WTC11 (cell line): ENCODE measurements at regions not wholly inside any gene's neighbourhood (a gene's known extent, or its start where the extent isn't known, plus 50 kb on each side); places are given as distances from the start of the nearest gene placed in this dataset.

Experiments used
- ATAC-seq: fragments of 200-7000 bp; cut with Tn5 transposase; 2 replicates; pipeline ENCODE4 v1.10.0; 2021; ENCODE audit warnings: mild to moderate bottlenecking, moderate library complexity
- CTCF ChIA-PET: fragments of 300-600 bp; sonication (Branson Sonifier 250); formaldehyde crosslinking; loops from one replicate; lab custom pipeline; 2021; ENCODE audit warnings: antibody characterized with exemption; lab: Charles Lee
- POLR2A ChIA-PET: fragments of 350-600 bp; sonication (Branson Sonifier 250); formaldehyde crosslinking; loops from one replicate; lab custom pipeline; 2021; ENCODE audit warnings: antibody characterized with exemption; lab: Charles Lee
- DNase-seq: peaks from one replicate; pipeline ENCODE4 v3.0.0; 2021; ENCODE audit warnings: low spot score
- H3K27ac Mint-ChIP-seq: 2 replicates; pipeline ENCODE4 v1.8.0; 2021; ENCODE audit warnings: mixed read lengths
- H3K27me3 Mint-ChIP-seq: 2 replicates; pipeline ENCODE4 v1.8.0; 2021; ENCODE audit warnings: low read depth, mild to moderate bottlenecking, moderate library complexity, mixed read lengths
- H3K36me3 Mint-ChIP-seq: 2 replicates; pipeline ENCODE4 v1.8.0; 2021; ENCODE audit warnings: mixed read lengths
- H3K4me1 Mint-ChIP-seq: 2 replicates; pipeline ENCODE4 v1.8.0; 2022; ENCODE audit warnings: mixed read lengths
- H3K4me3 Mint-ChIP-seq: 2 replicates; pipeline ENCODE4 v1.8.0; 2021; ENCODE audit warnings: mild to moderate bottlenecking, moderate library complexity, mixed read lengths
- H3K9me3 Mint-ChIP-seq: 2 replicates; pipeline ENCODE4 v1.8.0; 2021; ENCODE audit warnings: mixed read lengths
- AFF4 ChIP-seq: sonication (generic); formaldehyde crosslinking; IDR thresholded peaks from 2 replicates; pipeline ENCODE4 v1.8.1; 2023; ENCODE audit warnings: mild to moderate bottlenecking, missing genetic modification reagents, borderline replicate concordance
- ATF6 ChIP-seq: sonication (generic); formaldehyde crosslinking; IDR thresholded peaks from 2 replicates; pipeline ENCODE4 v1.8.1; 2023; ENCODE audit warnings: mild to moderate bottlenecking, missing genetic modification reagents
- CREB1 ChIP-seq: sonication (generic); formaldehyde crosslinking; IDR thresholded peaks from 2 replicates; pipeline ENCODE4 v1.8.0; 2023; ENCODE audit warnings: mild to moderate bottlenecking, missing genetic modification reagents
- FOXP1 ChIP-seq: sonication (generic); formaldehyde crosslinking; IDR thresholded peaks from 2 replicates; pipeline ENCODE4 v1.8.0; 2022; ENCODE audit warnings: missing genetic modification reagents, mild to moderate bottlenecking, moderate library complexity, borderline replicate concordance
- GABPB1 ChIP-seq: sonication (generic); formaldehyde crosslinking; IDR thresholded peaks from 2 replicates; pipeline ENCODE4 v1.8.1; 2023; ENCODE audit warnings: mild to moderate bottlenecking, missing genetic modification reagents
- MAX ChIP-seq: sonication (generic); formaldehyde crosslinking; IDR thresholded peaks from 2 replicates; pipeline ENCODE4 v1.8.0; 2022; ENCODE audit warnings: mild to moderate bottlenecking, missing genetic modification reagents
- NR1H2 ChIP-seq: sonication (generic); formaldehyde crosslinking; IDR thresholded peaks from 2 replicates; pipeline ENCODE4 v1.9.0; 2021; ENCODE audit warnings: mild to moderate bottlenecking, moderate library complexity, missing genetic modification reagents
- NR2C2 ChIP-seq: sonication (generic); formaldehyde crosslinking; IDR thresholded peaks from 2 replicates; pipeline ENCODE4 v1.8.0; 2022; ENCODE audit warnings: mild to moderate bottlenecking, missing genetic modification reagents
- PRRX2 ChIP-seq: fragments of 250-450 bp; sonication (Bioruptor Pico); IDR thresholded peaks from 2 replicates; pipeline ENCODE4 v1.8.0; 2021; ENCODE audit warnings: mild to moderate bottlenecking
- SMAD4 ChIP-seq: sonication (generic); formaldehyde crosslinking; IDR thresholded peaks from 2 replicates; pipeline ENCODE4 v1.8.0; 2022; ENCODE audit warnings: mild to moderate bottlenecking, missing genetic modification reagents
- TEAD1 ChIP-seq: sonication (generic); formaldehyde crosslinking; IDR thresholded peaks from 2 replicates; pipeline ENCODE4 v1.8.0; 2022; ENCODE audit warnings: mild to moderate bottlenecking, missing genetic modification reagents
- ZBTB21 ChIP-seq: sonication (generic); formaldehyde crosslinking; IDR thresholded peaks from 2 replicates; pipeline ENCODE4 v1.8.1; 2023; ENCODE audit warnings: mild to moderate bottlenecking, missing genetic modification reagents, borderline replicate concordance
- ZNF121 ChIP-seq: sonication (generic); formaldehyde crosslinking; IDR thresholded peaks from 2 replicates; pipeline ENCODE4 v1.8.0; 2023; ENCODE audit warnings: missing genetic modification reagents
- ZNF219 ChIP-seq: sonication (generic); formaldehyde crosslinking; IDR thresholded peaks from 2 replicates; pipeline ENCODE4 v1.8.0; 2023; ENCODE audit warnings: missing genetic modification reagents, mild to moderate bottlenecking, borderline replicate concordance
- ZNF317 ChIP-seq: sonication (generic); formaldehyde crosslinking; IDR thresholded peaks from 2 replicates; pipeline ENCODE4 v1.8.1; 2023; ENCODE audit warnings: low read depth, mild to moderate bottlenecking, moderate library complexity, missing genetic modification reagents, borderline replicate concordance
- TF ChIP-seq, protein P1 (sequence below): sonication (generic); formaldehyde crosslinking; IDR thresholded peaks from 2 replicates; pipeline ENCODE4 v1.8.0; 2022; ENCODE audit warnings: mild to moderate bottlenecking, missing genetic modification reagents
- TF ChIP-seq, protein P2 (sequence below): sonication (generic); formaldehyde crosslinking; conservative IDR thresholded peaks from 2 replicates; pipeline ENCODE4 v1.8.1; 2022; ENCODE audit warnings: mild to moderate bottlenecking, missing genetic modification reagents
- TF ChIP-seq, protein P3 (sequence below): sonication (generic); formaldehyde crosslinking; IDR thresholded peaks from 2 replicates; pipeline ENCODE4 v1.8.1; 2023; ENCODE audit warnings: mild to moderate bottlenecking, moderate library complexity, missing genetic modification reagents
- TF ChIP-seq, protein P4 (sequence below): sonication (generic); formaldehyde crosslinking; conservative IDR thresholded peaks from 2 replicates; pipeline ENCODE4 v1.8.1; 2023; ENCODE audit warnings: mild to moderate bottlenecking, low read depth, missing genetic modification reagents, moderate library complexity
- TF ChIP-seq, protein P5 (sequence below): sonication (generic); formaldehyde crosslinking; IDR thresholded peaks from 2 replicates; pipeline ENCODE4 v1.8.0; 2023; ENCODE audit warnings: mild to moderate bottlenecking, missing genetic modification reagents

DNA sequence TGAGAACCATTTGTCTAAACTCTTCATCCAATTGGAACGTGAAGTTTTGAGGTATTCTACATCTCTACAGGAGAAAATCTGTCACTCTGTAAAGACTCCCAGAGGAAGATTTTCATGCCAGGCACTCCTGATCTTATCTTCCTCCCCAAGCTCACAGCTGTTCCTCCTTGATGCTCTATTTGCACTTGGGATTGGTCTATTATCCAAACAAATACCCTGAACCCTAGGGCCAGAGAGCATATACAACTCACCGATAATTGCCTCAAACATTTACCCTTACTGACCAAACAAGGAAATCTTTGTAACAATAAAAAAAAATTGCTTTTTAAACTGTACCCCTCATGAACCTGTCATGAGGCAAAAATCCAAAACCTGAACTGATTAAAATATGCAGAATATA lies 372.7 kb downstream of the SH2D1A start:
- Mint-ChIP-seq H3K27ac (no peak overlapping the region), H3K4me1 (no peaks in the 10 kb centered on the region), H3K27me3 (no peaks in the 10 kb centered on the region), H3K36me3 (no peaks in the 10 kb centered on the region), H3K4me3 (no peak overlapping the region), H3K9me3 (no peaks in the 10 kb centered on the region)
- no peak for DNase-seq
- ATAC-seq = no peak
- ChIA-PET CTCF (no interaction called here), POLR2A (no interaction called here)
- TF ChIP-seq AFF4 = no peak
- TF ChIP-seq, protein P1, sequence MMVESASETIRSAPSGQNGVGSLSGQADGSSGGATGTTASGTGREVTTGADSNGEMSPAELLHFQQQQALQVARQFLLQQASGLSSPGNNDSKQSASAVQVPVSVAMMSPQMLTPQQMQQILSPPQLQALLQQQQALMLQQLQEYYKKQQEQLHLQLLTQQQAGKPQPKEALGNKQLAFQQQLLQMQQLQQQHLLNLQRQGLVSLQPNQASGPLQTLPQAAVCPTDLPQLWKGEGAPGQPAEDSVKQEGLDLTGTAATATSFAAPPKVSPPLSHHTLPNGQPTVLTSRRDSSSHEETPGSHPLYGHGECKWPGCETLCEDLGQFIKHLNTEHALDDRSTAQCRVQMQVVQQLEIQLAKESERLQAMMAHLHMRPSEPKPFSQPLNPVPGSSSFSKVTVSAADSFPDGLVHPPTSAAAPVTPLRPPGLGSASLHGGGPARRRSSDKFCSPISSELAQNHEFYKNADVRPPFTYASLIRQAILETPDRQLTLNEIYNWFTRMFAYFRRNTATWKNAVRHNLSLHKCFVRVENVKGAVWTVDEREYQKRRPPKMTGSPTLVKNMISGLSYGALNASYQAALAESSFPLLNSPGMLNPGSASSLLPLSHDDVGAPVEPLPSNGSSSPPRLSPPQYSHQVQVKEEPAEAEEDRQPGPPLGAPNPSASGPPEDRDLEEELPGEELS (CRISPR knock-in tag) = no peak
- TF ChIP-seq FOXP1 (CRISPR knock-in tag) = no peak
- no peak for TF ChIP-seq ZNF219 (CRISPR knock-in tag)
- TF ChIP-seq ATF6 (CRISPR knock-in tag) = no peak
- TF ChIP-seq PRRX2 = no peak
- no peak for TF ChIP-seq CREB1 (CRISPR knock-in tag)
- TF ChIP-seq NR1H2 (CRISPR knock-in tag) = no peak
- no peak for TF ChIP-seq ZNF317 (CRISPR knock-in tag)
- no peak for TF ChIP-seq SMAD4 (CRISPR knock-in tag)
- TF ChIP-seq, protein P2, sequence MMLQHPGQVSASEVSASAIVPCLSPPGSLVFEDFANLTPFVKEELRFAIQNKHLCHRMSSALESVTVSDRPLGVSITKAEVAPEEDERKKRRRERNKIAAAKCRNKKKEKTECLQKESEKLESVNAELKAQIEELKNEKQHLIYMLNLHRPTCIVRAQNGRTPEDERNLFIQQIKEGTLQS = no peak
- TF ChIP-seq, protein P3, sequence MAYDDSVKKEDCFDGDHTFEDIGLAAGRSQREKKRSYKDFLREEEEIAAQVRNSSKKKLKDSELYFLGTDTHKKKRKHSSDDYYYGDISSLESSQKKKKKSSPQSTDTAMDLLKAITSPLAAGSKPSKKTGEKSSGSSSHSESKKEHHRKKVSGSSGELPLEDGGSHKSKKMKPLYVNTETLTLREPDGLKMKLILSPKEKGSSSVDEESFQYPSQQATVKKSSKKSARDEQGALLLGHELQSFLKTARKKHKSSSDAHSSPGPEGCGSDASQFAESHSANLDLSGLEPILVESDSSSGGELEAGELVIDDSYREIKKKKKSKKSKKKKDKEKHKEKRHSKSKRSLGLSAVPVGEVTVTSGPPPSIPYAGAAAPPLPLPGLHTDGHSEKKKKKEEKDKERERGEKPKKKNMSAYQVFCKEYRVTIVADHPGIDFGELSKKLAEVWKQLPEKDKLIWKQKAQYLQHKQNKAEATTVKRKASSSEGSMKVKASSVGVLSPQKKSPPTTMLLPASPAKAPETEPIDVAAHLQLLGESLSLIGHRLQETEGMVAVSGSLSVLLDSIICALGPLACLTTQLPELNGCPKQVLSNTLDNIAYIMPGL (CRISPR knock-in tag) = no peak
- no peak for TF ChIP-seq MAX (CRISPR knock-in tag)
- TF ChIP-seq ZBTB21 (CRISPR knock-in tag) = no peak
- no peak for TF ChIP-seq GABPB1
- TF ChIP-seq, protein P4, sequence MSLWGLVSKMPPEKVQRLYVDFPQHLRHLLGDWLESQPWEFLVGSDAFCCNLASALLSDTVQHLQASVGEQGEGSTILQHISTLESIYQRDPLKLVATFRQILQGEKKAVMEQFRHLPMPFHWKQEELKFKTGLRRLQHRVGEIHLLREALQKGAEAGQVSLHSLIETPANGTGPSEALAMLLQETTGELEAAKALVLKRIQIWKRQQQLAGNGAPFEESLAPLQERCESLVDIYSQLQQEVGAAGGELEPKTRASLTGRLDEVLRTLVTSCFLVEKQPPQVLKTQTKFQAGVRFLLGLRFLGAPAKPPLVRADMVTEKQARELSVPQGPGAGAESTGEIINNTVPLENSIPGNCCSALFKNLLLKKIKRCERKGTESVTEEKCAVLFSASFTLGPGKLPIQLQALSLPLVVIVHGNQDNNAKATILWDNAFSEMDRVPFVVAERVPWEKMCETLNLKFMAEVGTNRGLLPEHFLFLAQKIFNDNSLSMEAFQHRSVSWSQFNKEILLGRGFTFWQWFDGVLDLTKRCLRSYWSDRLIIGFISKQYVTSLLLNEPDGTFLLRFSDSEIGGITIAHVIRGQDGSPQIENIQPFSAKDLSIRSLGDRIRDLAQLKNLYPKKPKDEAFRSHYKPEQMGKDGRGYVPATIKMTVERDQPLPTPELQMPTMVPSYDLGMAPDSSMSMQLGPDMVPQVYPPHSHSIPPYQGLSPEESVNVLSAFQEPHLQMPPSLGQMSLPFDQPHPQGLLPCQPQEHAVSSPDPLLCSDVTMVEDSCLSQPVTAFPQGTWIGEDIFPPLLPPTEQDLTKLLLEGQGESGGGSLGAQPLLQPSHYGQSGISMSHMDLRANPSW (CRISPR knock-in tag) = no peak
- no peak for TF ChIP-seq TEAD1 (CRISPR knock-in tag)
- TF ChIP-seq, protein P5, sequence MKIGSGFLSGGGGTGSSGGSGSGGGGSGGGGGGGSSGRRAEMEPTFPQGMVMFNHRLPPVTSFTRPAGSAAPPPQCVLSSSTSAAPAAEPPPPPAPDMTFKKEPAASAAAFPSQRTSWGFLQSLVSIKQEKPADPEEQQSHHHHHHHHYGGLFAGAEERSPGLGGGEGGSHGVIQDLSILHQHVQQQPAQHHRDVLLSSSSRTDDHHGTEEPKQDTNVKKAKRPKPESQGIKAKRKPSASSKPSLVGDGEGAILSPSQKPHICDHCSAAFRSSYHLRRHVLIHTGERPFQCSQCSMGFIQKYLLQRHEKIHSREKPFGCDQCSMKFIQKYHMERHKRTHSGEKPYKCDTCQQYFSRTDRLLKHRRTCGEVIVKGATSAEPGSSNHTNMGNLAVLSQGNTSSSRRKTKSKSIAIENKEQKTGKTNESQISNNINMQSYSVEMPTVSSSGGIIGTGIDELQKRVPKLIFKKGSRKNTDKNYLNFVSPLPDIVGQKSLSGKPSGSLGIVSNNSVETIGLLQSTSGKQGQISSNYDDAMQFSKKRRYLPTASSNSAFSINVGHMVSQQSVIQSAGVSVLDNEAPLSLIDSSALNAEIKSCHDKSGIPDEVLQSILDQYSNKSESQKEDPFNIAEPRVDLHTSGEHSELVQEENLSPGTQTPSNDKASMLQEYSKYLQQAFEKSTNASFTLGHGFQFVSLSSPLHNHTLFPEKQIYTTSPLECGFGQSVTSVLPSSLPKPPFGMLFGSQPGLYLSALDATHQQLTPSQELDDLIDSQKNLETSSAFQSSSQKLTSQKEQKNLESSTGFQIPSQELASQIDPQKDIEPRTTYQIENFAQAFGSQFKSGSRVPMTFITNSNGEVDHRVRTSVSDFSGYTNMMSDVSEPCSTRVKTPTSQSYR = no peak
- no peak for TF ChIP-seq NR2C2 (CRISPR knock-in tag)
- no peak for TF ChIP-seq ZNF121 (CRISPR knock-in tag)
